Aorta (tissue), 5 donors: ENCODE measurements at regions not wholly inside any gene's neighbourhood (a gene's known extent, or its start where the extent isn't known, plus 50 kb on each side); places are given as distances from the start of the nearest gene placed in this dataset.

Experiments
- ATAC-seq: fragments of 200-7000 bp; cut with Tn5 transposase; one replicate; pipeline ENCODE4 v1.9.1; 2022; ENCODE audit warnings: moderate library complexity; ENCODE audit not compliant: low FRiP score
- DNase-seq, 2 donors: peaks; one replicate each; pipeline ENCODE4 v3.0.0-alpha.2; 2020
- H3K27ac ChIP-seq, 2 donors: one replicate each; pipeline ENCODE4 v1.5.1; 2013; ENCODE audit warnings: low read length in 2 of 2, mild to moderate bottlenecking in 2 of 2, moderate library complexity in 2 of 2, control low read depth in 1 of 2, inconsistent platforms in 1 of 2, low read depth in 1 of 2
- H3K27me3 ChIP-seq, 2 donors: one replicate each; pipeline ENCODE4 v1.6.1; 2013; ENCODE audit warnings: control low read depth in 1 of 2, low read length in 1 of 2, mild to moderate bottlenecking in 1 of 2, moderate library complexity in 1 of 2; ENCODE audit not compliant: insufficient read depth in 2 of 2, control insufficient read depth in 1 of 2
- H3K36me3 ChIP-seq, 2 donors: one replicate each; pipeline ENCODE4 v1.6.1; 2013; ENCODE audit warnings: control low read depth in 1 of 2, low read length in 1 of 2, mild to moderate bottlenecking in 1 of 2; ENCODE audit not compliant: insufficient read depth in 2 of 2, control insufficient read depth in 1 of 2
- H3K4me1 ChIP-seq, 2 donors: one replicate each; pipeline ENCODE4 v1.6.1; 2013; ENCODE audit warnings: low read length in 2 of 2, control low read depth in 1 of 2, mild to moderate bottlenecking in 1 of 2, moderate library complexity in 1 of 2; ENCODE audit not compliant: insufficient read depth in 2 of 2, control insufficient read depth in 1 of 2
- H3K4me3 ChIP-seq, 2 donors: one replicate each; pipeline ENCODE4 v1.5.1; 2013; ENCODE audit warnings: low read length in 2 of 2, control low read depth in 1 of 2, mild to moderate bottlenecking in 1 of 2
- H3K9me3 ChIP-seq: one replicate; pipeline ENCODE4 v1.6.1; 2013; ENCODE audit warnings: mild to moderate bottlenecking, low read length; ENCODE audit not compliant: control insufficient read depth
- WGBS, 2 donors: extraction: QIAGEN DNeasy Blood & Tissue Kit; methylation state at CpG; one replicate each; pipeline ENCODE4 v1.1.7; 2013; 5-methylcytosine and 5-hydroxymethylcytosine counted together
- intact Hi-C, 2 donors: fragments of 100-400 bp; cut with DNase I; formaldehyde crosslinking; loops; one replicate each; pipeline versions ENCODE4 v1.14.2 to v1.15.0; 2022
- donor health status: healthy with polysubstance abuse.
- donor health status: Bipolar disorder and iron deficiency.
- donor health status: DM: no; HTN: no; CAD: no.
- donor health status: DM: no; HTN: no; CAD: no.
- donor health status: DM: yes; HTN: yes; CAD: no.

DNA sequence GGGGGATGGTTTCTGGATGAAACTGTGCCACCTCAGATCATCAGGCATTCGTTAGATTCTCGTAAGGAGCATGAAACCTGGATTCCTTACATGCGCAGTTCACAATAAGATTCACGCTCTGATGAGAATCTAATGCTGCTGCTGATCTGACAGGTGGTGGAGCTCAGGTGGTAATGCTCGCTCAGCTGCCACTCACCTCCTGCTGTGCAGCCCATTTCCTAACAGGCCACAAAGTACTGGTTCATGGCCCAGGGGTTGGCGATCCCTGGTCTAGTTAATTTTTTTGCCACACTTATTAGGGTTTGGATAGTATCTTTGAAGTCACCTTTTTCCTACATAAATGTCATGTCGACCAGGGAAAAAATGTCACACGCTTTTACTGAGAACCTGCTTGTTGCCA is 96.8 kb upstream of the MLIP start:
- Histone ChIP-seq H3K36me3 (no peaks in the 10 kb centered on the region), H3K9me3 (peaks cover 1% of the 10 kb centered on the region), H3K27me3 (no peaks in the 10 kb centered on the region), H3K27ac (no peak overlapping the region), H3K4me1 (no peaks in the 10 kb centered on the region), H3K4me3 (no peak overlapping the region)
- intact Hi-C loops = no loop called here
- WGBS, 2 donors = 93% methylated on average over 8 of the region's 8 CpGs
- no peak for ATAC-seq
- DNase-seq = no peak

DNA sequence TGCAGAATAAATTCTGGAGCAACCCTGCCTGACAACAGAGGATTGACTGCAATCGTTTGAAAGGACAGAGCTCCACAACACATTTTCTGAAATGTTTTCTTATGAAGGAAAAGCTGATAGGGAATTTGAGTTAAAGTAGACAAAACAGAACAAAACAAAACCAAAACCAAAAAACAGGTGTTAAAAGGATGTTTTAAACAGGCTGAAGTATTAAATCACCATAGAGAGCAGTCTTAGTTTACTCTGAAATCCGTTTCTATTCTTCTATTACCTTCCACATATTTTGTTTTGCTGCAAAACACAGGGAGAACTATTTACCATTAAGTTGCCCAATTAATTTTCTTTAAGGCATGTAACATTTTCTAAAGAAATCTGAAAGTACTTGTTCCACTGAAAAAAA is 93.4 kb upstream of the MLIP start:
- Histone ChIP-seq H3K9me3 (peaks cover 1% of the 10 kb centered on the region), H3K27me3 (no peaks in the 10 kb centered on the region), H3K4me3 (no peak overlapping the region), H3K27ac (no peak overlapping the region), H3K4me1 (no peaks in the 10 kb centered on the region), H3K36me3 (no peaks in the 10 kb centered on the region)
- no peak for DNase-seq
- intact Hi-C loops = no loop called here
- no peak for ATAC-seq
- 61 to 63% methylated on average over 2 of the region's 2 CpGs for WGBS, 2 donors

DNA sequence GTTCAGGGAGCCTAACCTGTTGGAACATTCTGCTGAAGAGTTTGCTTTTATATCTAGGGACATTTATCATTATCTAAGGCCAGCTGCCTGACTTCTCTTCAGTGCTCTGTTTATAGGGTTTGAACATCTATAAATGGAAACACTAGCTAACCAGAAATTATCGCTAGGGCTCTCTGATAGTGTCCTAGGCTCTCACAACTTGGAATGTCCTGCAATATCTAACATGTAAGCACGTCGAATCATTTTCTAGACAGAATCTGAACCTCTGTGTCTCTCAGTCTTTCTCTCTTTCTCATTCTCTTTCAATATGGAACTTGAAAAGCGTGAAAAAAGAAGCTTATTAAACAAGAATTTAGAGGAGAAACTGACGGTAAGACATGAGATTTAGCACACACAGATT is 92.5 kb upstream of the MLIP start:
- no peaks in the 10 kb centered on the region for H3K4me1 ChIP-seq
- DNase-seq (no peak), ATAC-seq (no peak)
- WGBS, 2 donors = 68 to 80% methylated on average over 5 of the region's 5 CpGs
- peaks cover 1% of the 10 kb centered on the region for H3K9me3 ChIP-seq
- no peak overlapping the region for H3K27ac ChIP-seq
- H3K4me3 ChIP-seq = no peak overlapping the region
- no peaks in the 10 kb centered on the region for H3K36me3 ChIP-seq
- intact Hi-C loops = no loop called here
- no peaks in the 10 kb centered on the region for H3K27me3 ChIP-seq

GRCh38 chr6:54019860-54020259 is 91.4 kb upstream of the MLIP start:
- ATAC-seq = no peak
- no peak overlapping the region for H3K4me3 ChIP-seq
- no peaks in the 10 kb centered on the region for H3K4me1 ChIP-seq

GRCh38 chr6:54020334-54020733 is 90.9 kb upstream of the MLIP start:
- intact Hi-C loops = no loop called here

More at GRCh38 chr6:54019860-54020259, 91.4 kb upstream of the MLIP start:
- H3K36me3 ChIP-seq = no peaks in the 10 kb centered on the region
- no peaks in the 10 kb centered on the region for H3K9me3 ChIP-seq
- DNase-seq = no peak
- intact Hi-C loops = no loop called here
- H3K27me3 ChIP-seq = no peaks in the 10 kb centered on the region
- no peak overlapping the region for H3K27ac ChIP-seq

DNA sequence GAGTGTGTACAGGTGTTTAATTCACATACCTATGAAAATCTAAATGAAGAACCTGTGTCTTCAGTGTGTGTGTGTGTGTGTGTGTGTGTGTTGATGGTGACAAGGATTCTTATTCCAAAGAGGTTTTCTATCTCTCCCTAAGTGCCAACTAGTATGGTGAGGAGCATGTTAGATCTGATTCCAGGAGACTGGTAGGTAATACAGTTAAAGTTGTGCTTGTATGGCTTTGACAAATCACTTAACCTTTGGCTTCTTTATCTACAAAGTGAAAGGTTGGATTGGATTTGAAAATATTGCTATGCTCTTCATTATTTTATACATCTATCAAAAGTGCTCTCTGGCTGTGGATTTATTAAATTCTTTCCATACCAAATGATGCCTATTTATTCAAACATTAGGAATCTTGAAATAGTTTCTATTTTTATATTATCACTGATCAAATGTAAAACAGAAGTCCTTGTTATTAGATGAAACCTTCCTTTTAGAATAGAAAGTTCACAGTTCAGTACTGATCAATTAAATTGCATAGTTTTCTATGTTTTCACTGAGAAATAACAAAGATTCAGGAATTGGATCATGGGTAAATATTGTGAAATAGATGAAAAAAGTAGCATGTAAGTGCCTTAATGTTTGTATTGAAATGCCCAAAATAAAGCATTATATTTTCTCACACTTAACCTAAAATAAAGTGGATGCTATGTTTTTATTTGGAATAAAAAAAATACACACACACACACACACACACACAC is 84.4 kb upstream of the MLIP start:
- H3K4me3 ChIP-seq = no peak overlapping the region
- H3K4me1 ChIP-seq = no peaks in the 10 kb centered on the region
- no peak for DNase-seq
- no peaks in the 10 kb centered on the region for H3K36me3 ChIP-seq
- intact Hi-C loops = no loop called here
- H3K27me3 ChIP-seq = no peaks in the 10 kb centered on the region
- no peak overlapping the region for H3K27ac ChIP-seq
- no peaks in the 10 kb centered on the region for H3K9me3 ChIP-seq
- no peak for ATAC-seq

More at GRCh38 chr6:54020334-54020733, 90.9 kb upstream of the MLIP start:
- 72 to 77% methylated on average over 3 of the region's 3 CpGs for WGBS, 2 donors
- no peaks in the 10 kb centered on the region for H3K36me3 ChIP-seq
- no peak overlapping the region for H3K4me3 ChIP-seq
- ATAC-seq (no peak), DNase-seq (no peak)
- no peak overlapping the region for H3K27ac ChIP-seq
- H3K27me3 ChIP-seq = no peaks in the 10 kb centered on the region
- H3K9me3 ChIP-seq = no peaks in the 10 kb centered on the region
- no peaks in the 10 kb centered on the region for H3K4me1 ChIP-seq

GRCh38 chr6:54028170-54028569 is 83.1 kb upstream of the MLIP start:
- ATAC-seq = no peak
- 70 to 77% methylated on average over 3 of the region's 3 CpGs for WGBS, 2 donors

GRCh38 chr6:54029187-54029586 is 82.1 kb upstream of the MLIP start:
- H3K36me3 ChIP-seq = no peaks in the 10 kb centered on the region
- no peak for ATAC-seq
- no peaks in the 10 kb centered on the region for H3K27me3 ChIP-seq
- WGBS, 2 donors = 88 to 92% methylated on average over 3 of the region's 3 CpGs
- H3K9me3 ChIP-seq = no peaks in the 10 kb centered on the region
- H3K4me3 ChIP-seq = no peak overlapping the region
- intact Hi-C loops = no loop called here
- no peaks in the 10 kb centered on the region for H3K4me1 ChIP-seq
- H3K27ac ChIP-seq = no peak overlapping the region
- DNase-seq = no peak

More at GRCh38 chr6:54028170-54028569, 83.1 kb upstream of the MLIP start:
- intact Hi-C loops = no loop called here
- Histone ChIP-seq H3K4me3 (no peak overlapping the region), H3K4me1 (no peaks in the 10 kb centered on the region), H3K27me3 (no peaks in the 10 kb centered on the region), H3K36me3 (no peaks in the 10 kb centered on the region), H3K27ac (no peak overlapping the region), H3K9me3 (no peaks in the 10 kb centered on the region)
- no peak for DNase-seq

DNA sequence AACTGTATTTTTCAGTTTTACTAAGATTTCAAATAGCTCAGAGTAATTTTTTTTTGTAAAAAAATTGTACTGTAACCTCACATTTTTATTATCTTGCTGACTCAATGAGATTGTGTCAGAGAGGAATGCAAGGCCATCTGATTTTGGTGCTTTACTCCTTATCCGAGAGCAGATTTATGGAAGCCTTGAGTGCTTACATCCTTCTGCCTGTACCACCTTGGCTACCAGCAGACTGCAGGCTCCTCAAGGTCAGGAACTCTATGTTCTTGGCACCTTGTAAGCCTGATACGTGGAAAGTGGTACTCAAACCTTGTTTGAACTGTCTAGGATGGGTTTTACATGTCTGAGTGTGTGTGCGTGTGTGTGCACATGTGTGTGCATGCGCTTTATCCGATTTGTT is 80.1 kb upstream of the MLIP start:
- intact Hi-C loops = no loop called here
- Histone ChIP-seq H3K36me3 (no peaks in the 10 kb centered on the region), H3K27me3 (no peaks in the 10 kb centered on the region), H3K4me1 (no peaks in the 10 kb centered on the region), H3K27ac (no peak overlapping the region), H3K9me3 (no peaks in the 10 kb centered on the region), H3K4me3 (no peak overlapping the region)
- no peak for DNase-seq
- 89 to 91% methylated on average over 5 of the region's 5 CpGs for WGBS, 2 donors
- no peak for ATAC-seq
